Uterus (tissue), 2 donors: ENCODE measurements at regions not wholly inside any gene's neighbourhood (a gene's known extent, or its start where the extent isn't known, plus 50 kb on each side); places are given as distances from the start of the nearest gene placed in this dataset.

ENCODE experiments used
- POLR2A ChIP-seq, 2 donors: fragments of 450-650 bp; IDR thresholded peaks; one replicate each; pipeline ENCODE4 v1.6.1; 2016; ENCODE audit warnings: antibody characterized with exemption in 2 of 2, mild to moderate bottlenecking in 1 of 2, moderate library complexity in 1 of 2
- TF ChIP-seq, protein P1 (sequence below), 4 experiments: fragments of 200-600 bp in 2 of 4; fragments of 450-650 bp in 2 of 4; sonication (generic) in 2 of 4; IDR thresholded peaks; one replicate each; pipeline ENCODE4 v1.5.1; 2016 to 2019; ENCODE audit warnings: antibody characterized with exemption in 4 of 4, mild to moderate bottlenecking in 2 of 4, moderate library complexity in 1 of 4

DNA sequence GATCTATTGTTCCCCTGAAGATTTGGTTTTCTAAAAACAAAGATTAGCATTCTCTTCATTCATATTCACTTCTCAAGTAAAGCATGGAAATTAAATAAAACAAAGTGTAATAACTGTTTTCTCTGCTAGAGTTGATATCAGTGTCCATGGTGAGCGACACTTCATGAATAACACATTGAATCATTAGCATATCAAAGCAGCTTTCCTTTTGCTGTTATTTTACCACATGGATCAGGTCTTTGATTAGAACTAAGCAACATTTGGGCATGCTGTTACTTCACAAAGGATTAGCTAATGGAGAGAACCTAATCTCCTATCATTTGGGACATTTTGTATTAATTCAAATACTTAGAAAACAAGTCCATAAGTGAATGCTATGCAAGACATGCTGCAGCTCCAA, 368.8 kb upstream of the CDH19 start:
- TF ChIP-seq, protein P1, sequence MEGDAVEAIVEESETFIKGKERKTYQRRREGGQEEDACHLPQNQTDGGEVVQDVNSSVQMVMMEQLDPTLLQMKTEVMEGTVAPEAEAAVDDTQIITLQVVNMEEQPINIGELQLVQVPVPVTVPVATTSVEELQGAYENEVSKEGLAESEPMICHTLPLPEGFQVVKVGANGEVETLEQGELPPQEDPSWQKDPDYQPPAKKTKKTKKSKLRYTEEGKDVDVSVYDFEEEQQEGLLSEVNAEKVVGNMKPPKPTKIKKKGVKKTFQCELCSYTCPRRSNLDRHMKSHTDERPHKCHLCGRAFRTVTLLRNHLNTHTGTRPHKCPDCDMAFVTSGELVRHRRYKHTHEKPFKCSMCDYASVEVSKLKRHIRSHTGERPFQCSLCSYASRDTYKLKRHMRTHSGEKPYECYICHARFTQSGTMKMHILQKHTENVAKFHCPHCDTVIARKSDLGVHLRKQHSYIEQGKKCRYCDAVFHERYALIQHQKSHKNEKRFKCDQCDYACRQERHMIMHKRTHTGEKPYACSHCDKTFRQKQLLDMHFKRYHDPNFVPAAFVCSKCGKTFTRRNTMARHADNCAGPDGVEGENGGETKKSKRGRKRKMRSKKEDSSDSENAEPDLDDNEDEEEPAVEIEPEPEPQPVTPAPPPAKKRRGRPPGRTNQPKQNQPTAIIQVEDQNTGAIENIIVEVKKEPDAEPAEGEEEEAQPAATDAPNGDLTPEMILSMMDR (IDR thresholded peaks at IDR 0.05), result no peak
- no peak for TF ChIP-seq POLR2A (IDR thresholded peaks at IDR 0.05)
